ENCODE measurements at regions not wholly inside any gene's neighbourhood (a gene's known extent, or its start where the extent isn't known, plus 50 kb on each side); places are given as distances from the start of the nearest gene placed in this dataset.

DNA sequence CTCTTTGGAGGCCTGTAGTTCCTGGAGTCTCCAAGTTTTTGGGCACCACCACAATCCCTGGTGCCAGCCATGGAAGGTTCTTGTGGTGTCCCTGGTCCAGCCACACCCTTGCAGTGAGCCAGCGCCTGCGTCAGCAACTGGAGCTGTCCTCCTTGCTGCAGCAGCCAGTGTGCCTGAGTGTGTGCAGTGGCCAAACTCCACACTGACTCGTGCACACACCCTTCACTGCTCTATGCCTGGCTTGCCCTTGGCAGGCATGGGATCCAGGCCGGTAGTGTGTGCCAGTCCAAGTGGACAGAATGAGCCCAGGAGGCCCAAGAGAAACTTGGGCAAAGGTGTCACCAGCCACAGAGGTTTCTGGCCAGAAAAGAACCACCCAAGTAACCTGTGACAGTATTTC, 1074.0 kb downstream of the PCDH18 start:
- no peaks in the 10 kb centered on the region for H3K9me3 ChIP-seq
- in situ Hi-C loops (cut with MboI; ENCODE audit: low sequenced_read_pairs in 4 of 4): no loop called here
- no peaks in the 10 kb centered on the region for H3K36me3 ChIP-seq
- TF ChIP-seq, protein P1, sequence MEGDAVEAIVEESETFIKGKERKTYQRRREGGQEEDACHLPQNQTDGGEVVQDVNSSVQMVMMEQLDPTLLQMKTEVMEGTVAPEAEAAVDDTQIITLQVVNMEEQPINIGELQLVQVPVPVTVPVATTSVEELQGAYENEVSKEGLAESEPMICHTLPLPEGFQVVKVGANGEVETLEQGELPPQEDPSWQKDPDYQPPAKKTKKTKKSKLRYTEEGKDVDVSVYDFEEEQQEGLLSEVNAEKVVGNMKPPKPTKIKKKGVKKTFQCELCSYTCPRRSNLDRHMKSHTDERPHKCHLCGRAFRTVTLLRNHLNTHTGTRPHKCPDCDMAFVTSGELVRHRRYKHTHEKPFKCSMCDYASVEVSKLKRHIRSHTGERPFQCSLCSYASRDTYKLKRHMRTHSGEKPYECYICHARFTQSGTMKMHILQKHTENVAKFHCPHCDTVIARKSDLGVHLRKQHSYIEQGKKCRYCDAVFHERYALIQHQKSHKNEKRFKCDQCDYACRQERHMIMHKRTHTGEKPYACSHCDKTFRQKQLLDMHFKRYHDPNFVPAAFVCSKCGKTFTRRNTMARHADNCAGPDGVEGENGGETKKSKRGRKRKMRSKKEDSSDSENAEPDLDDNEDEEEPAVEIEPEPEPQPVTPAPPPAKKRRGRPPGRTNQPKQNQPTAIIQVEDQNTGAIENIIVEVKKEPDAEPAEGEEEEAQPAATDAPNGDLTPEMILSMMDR (IDR thresholded peaks at IDR 0.05 in 4 of 5, conservative IDR thresholded peaks at IDR 0.05 in 1 of 5): no peak
- TF ChIP-seq POLR2A (IDR thresholded peaks at IDR 0.05): no peak
- ATAC-seq (no peak), DNase-seq (no peak)
- intact Hi-C loops (cut with DNase I; ENCODE audit: low total_unique reads): no loop called here
- H3K4me3 ChIP-seq: no peak overlapping the region
- H3K4me1 ChIP-seq: no peaks in the 10 kb centered on the region
- H3K27me3 ChIP-seq: no peaks in the 10 kb centered on the region
- no peak overlapping the region for H3K27ac ChIP-seq

DNA sequence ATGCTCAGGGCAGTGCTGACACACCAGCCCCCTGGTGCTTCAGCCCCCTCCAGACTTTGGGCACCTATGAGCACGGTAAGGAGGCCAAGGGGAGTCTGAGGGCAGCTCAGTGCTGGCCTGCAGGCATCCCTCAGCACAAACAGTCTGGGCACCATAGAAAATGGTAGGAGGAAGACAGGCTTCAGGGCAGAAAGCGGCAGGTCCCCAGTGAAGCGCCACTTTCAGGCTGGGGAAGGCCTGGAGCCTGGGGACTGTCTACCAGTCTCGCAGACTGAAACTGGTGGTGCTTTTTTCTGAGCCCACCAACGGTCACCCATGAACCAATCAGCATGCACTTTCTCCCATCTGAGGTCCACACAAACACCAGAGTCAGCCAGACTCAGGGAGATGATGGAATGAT, 1074.7 kb downstream of the PCDH18 start:
- intact Hi-C loops (cut with DNase I; ENCODE audit: low total_unique reads) (no loop called here), in situ Hi-C loops (cut with MboI; ENCODE audit: low sequenced_read_pairs in 4 of 4) (no loop called here)
- Histone ChIP-seq H3K27ac (no peak overlapping the region), H3K4me3 (no peak overlapping the region), H3K27me3 (no peaks in the 10 kb centered on the region), H3K9me3 (no peaks in the 10 kb centered on the region), H3K4me1 (no peaks in the 10 kb centered on the region), H3K36me3 (no peaks in the 10 kb centered on the region)
- no peak for ATAC-seq
- TF ChIP-seq, protein P1 (IDR thresholded peaks at IDR 0.05 in 4 of 5, conservative IDR thresholded peaks at IDR 0.05 in 1 of 5): no peak
- TF ChIP-seq POLR2A (IDR thresholded peaks at IDR 0.05): no peak
- DNase-seq: no peak

DNA sequence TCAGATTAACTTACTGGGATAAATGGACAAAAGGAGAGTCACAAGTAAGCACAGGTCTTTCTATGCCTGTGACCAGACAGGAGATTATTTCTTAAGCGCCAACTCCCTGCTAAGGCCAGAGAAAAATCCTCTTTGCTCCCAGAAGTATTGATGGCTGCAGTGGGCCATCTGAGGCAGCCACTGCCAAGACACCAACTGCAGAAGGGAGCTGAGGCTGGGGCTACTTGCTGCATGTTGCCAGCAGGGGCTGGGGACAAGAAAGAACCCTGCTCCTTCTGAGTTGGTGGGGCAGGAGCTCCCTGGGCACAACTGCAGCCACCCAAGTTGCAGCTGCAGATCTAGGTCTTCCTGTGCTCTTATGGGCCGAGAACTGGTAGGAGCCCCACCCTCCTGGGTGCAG, 1075.3 kb downstream of the PCDH18 start:
- in situ Hi-C loops (cut with MboI; ENCODE audit: low sequenced_read_pairs in 4 of 4) (no loop called here), intact Hi-C loops (cut with DNase I; ENCODE audit: low total_unique reads) (no loop called here)
- TF ChIP-seq, protein P1 (IDR thresholded peaks at IDR 0.05 in 4 of 5, conservative IDR thresholded peaks at IDR 0.05 in 1 of 5): no peak
- TF ChIP-seq POLR2A (IDR thresholded peaks at IDR 0.05): no peak
- Histone ChIP-seq H3K4me1 (no peaks in the 10 kb centered on the region), H3K27ac (no peak overlapping the region), H3K4me3 (no peak overlapping the region), H3K27me3 (no peaks in the 10 kb centered on the region), H3K36me3 (no peaks in the 10 kb centered on the region), H3K9me3 (no peaks in the 10 kb centered on the region)
- ATAC-seq (no peak), DNase-seq (no peak)

DNA sequence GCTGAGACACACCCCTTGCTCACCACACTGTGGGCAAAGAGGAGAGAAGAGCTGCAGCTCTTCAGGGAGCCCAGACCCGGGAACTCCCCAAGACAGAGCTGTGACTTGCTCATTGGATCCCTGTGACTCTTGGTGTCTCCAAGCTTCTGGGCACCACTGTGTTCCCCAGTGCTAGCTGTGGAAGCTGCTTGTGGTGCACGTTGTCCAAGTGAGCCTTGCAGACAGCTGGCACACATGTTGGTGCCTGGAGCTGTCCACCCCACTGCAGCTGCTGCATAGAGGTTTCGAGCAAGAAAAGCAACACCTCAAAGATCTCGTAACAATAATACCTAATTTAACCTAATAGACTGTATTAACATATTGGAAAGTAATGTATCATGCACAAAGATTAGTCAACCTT, 1089.3 kb downstream of the PCDH18 start:
- DNase-seq: no peak
- Histone ChIP-seq H3K4me3 (no peak overlapping the region), H3K9me3 (no peaks in the 10 kb centered on the region), H3K36me3 (no peaks in the 10 kb centered on the region), H3K4me1 (no peaks in the 10 kb centered on the region), H3K27me3 (no peaks in the 10 kb centered on the region), H3K27ac (no peak overlapping the region)
- TF ChIP-seq, protein P1 (IDR thresholded peaks at IDR 0.05 in 4 of 5, conservative IDR thresholded peaks at IDR 0.05 in 1 of 5): no peak
- no peak for TF ChIP-seq POLR2A (IDR thresholded peaks at IDR 0.05)
- in situ Hi-C loops (cut with MboI; ENCODE audit: low sequenced_read_pairs in 4 of 4) (no loop called here), intact Hi-C loops (cut with DNase I; ENCODE audit: low total_unique reads) (no loop called here)
- no peak for ATAC-seq

DNA sequence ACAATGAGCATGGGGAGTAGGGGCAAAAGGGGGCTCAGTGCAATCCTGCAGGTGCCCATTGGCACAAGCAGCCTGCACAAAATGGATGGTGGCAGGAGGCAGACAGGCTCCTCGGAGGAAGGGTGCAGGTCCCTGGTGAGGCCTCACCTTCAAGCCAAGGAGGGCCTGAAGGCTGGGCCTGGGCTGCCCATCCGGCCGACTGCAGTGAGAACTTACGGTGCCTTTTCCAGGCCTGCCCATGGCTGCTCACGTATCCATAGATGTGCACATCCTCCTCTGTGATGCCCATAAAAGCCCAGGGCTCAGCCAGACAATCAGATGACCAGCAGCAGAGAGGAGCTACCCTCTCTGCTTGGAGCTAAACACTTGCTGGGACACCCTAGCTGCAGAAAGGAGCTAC, 1089.8 kb downstream of the PCDH18 start:
- H3K4me3 ChIP-seq: no peak overlapping the region
- in situ Hi-C loops (cut with MboI; ENCODE audit: low sequenced_read_pairs in 4 of 4): no loop called here
- H3K9me3 ChIP-seq: no peaks in the 10 kb centered on the region
- H3K4me1 ChIP-seq: no peaks in the 10 kb centered on the region
- H3K36me3 ChIP-seq: no peaks in the 10 kb centered on the region
- no peak for DNase-seq
- H3K27me3 ChIP-seq: no peaks in the 10 kb centered on the region
- ATAC-seq: no peak
- no peak overlapping the region for H3K27ac ChIP-seq
- intact Hi-C loops (cut with DNase I; ENCODE audit: low total_unique reads): no loop called here
- no peak for TF ChIP-seq POLR2A (IDR thresholded peaks at IDR 0.05)
- TF ChIP-seq, protein P1 (IDR thresholded peaks at IDR 0.05 in 4 of 5, conservative IDR thresholded peaks at IDR 0.05 in 1 of 5): no peak
